PC-9 (cell line): ENCODE measurements at regions not wholly inside any gene's neighbourhood (a gene's known extent, or its start where the extent isn't known, plus 50 kb on each side); places are given as distances from the start of the nearest gene placed in this dataset.

ENCODE experiments used
- BruUV-seq: library from RNA; stranded (reverse); fragments of 400-500 nt; replicated peaks from 2 replicates; lab custom pipeline; 2021; lab: Mats Ljungman, UMichigan
- CTCF ChIA-PET: fragments of 300-600 bp; sonication (Branson Sonifier 250); formaldehyde crosslinking; loops from one replicate; lab custom pipeline; 2022; ENCODE audit warnings: antibody characterized with exemption; lab: Charles Lee
- POLR2A ChIA-PET: fragments of 300-600 bp; sonication (Branson Sonifier 250); formaldehyde crosslinking; loops from one replicate; lab custom pipeline; 2022; ENCODE audit warnings: antibody characterized with exemption; ENCODE audit not compliant: unreplicated experiment; lab: Charles Lee
- DNase-seq, 2 experiments: peaks; one replicate each; pipeline versions ENCODE4 v3.0.0 to v3.0.0-alpha.2; 2015 to 2022; ENCODE audit warnings: mixed read lengths in 1 of 2
- H2AFZ ChIP-seq: fragments of 200-600 bp; sonication (generic); 2 replicates; pipeline ENCODE4 v1.8.1; 2017; ENCODE audit warnings: antibody characterized with exemption
- H3F3A ChIP-seq: fragments of 200-600 bp; sonication (generic); 2 replicates; pipeline ENCODE4 v1.8.1; 2017; ENCODE audit warnings: antibody characterized with exemption, mild to moderate bottlenecking, low read depth; ENCODE audit not compliant: insufficient read depth
- H3K27ac ChIP-seq: fragments of 200-600 bp; sonication (generic); 2 replicates; pipeline ENCODE4 v1.6.1; 2016; ENCODE audit warnings: mixed run types
- H3K27me3 ChIP-seq: fragments of 200-600 bp; sonication (generic); 2 replicates; pipeline ENCODE4 v1.6.1; 2016; ENCODE audit warnings: low read depth, mixed run types; ENCODE audit not compliant: insufficient read depth
- H3K36me3 ChIP-seq: fragments of 200-600 bp; sonication (generic); 2 replicates; pipeline ENCODE4 v1.6.1; 2016; ENCODE audit warnings: low read depth, mixed run types
- H3K4me1 ChIP-seq: fragments of 200-600 bp; sonication (generic); replicated peaks from 2 replicates; pipeline ENCODE4 v1.6.1; 2016; ENCODE audit warnings: mixed run types; ENCODE audit not compliant: insufficient read depth
- H3K4me2 ChIP-seq: fragments of 200-600 bp; sonication (generic); 2 replicates; pipeline ENCODE4 v1.6.1; 2017; ENCODE audit warnings: mixed run types
- H3K4me3 ChIP-seq: fragments of 200-600 bp; sonication (generic); 2 replicates; pipeline ENCODE4 v1.6.1; 2016; ENCODE audit warnings: mixed run types
- H3K79me2 ChIP-seq: fragments of 200-600 bp; sonication (generic); 2 replicates; pipeline ENCODE4 v1.6.1; 2017; ENCODE audit warnings: low read depth, mixed run types
- H3K9me2 ChIP-seq: fragments of 200-600 bp; sonication (generic); 2 replicates; pipeline ENCODE4 v1.8.1; 2017; ENCODE audit warnings: mild to moderate bottlenecking; ENCODE audit not compliant: insufficient read depth
- H3K9me3 ChIP-seq: fragments of 200-600 bp; sonication (generic); 2 replicates; pipeline ENCODE4 v1.8.1; 2016; ENCODE audit warnings: low read depth; ENCODE audit not compliant: insufficient read depth
- H4K20me1 ChIP-seq: fragments of 200-600 bp; sonication (generic); 2 replicates; pipeline ENCODE4 v1.8.1; 2017; ENCODE audit not compliant: insufficient read depth
- CTCF ChIP-seq: fragments of 200-600 bp; sonication (generic); conservative IDR thresholded peaks from 2 replicates; pipeline ENCODE4 v1.6.1; 2017; ENCODE audit warnings: mixed run types, antibody characterized with exemption, mild to moderate bottlenecking, moderate library complexity
- EZH2 ChIP-seq: fragments of 200-600 bp; sonication (generic); IDR thresholded peaks from 2 replicates; pipeline ENCODE4 v1.8.0; 2017; ENCODE audit warnings: antibody characterized with exemption, low read depth
- intact Hi-C: fragments of 100-400 bp; cut with micrococcal nuclease; formaldehyde crosslinking; loops from one replicate; pipeline ENCODE4 v1.10.0; 2022; ENCODE audit not compliant: unreplicated experiment

- Histone ChIP-seq H3F3A (no peaks in the 10 kb centered on the region), H3K27ac (no peak overlapping the region), H3K4me1 (no peaks in the 10 kb centered on the region), H4K20me1 (no peaks in the 10 kb centered on the region), H3K4me3 (no peak overlapping the region), H3K36me3 (no peaks in the 10 kb centered on the region), H3K9me2 (no peaks in the 10 kb centered on the region), H2AFZ (no peak overlapping the region), H3K27me3 (no peaks in the 10 kb centered on the region; the same call in 1 of the 2 replicates), H3K9me3 (no peaks in the 10 kb centered on the region), H3K79me2 (no peaks in the 10 kb centered on the region), H3K4me2 (no peak overlapping the region)
- POLR2A ChIA-PET: no interaction called here
- CTCF ChIA-PET: no interaction called here
- BruUV-seq: no TSS peak
- no peak for DNase-seq
- TF ChIP-seq EZH2 (no peak), CTCF (no peak)
- intact Hi-C loops: no loop called here
Observed at GRCh38 chr2:76160670-76161069, 450.0 kb upstream of the GCFC2 start.

GRCh38 chr2:76159042-76159648 lies 448.4 kb upstream of the GCFC2 start:
- CTCF ChIA-PET: no interaction called here
- no TSS peak for BruUV-seq
- no peaks in the 10 kb centered on the region; the same call in 1 of the 2 replicates for H3K27me3 ChIP-seq
- H3K79me2 ChIP-seq: no peaks in the 10 kb centered on the region
- no peak overlapping the region for H3K4me3 ChIP-seq
- H2AFZ ChIP-seq: no peak overlapping the region
- no peaks in the 10 kb centered on the region for H3K9me2 ChIP-seq
- H3K9me3 ChIP-seq: no peaks in the 10 kb centered on the region
- H3F3A ChIP-seq: no peaks in the 10 kb centered on the region
- no peak for DNase-seq
- intact Hi-C loops: no loop called here
- H3K27ac ChIP-seq: no peak overlapping the region
- no peaks in the 10 kb centered on the region for H3K4me1 ChIP-seq
- TF ChIP-seq EZH2 (no peak), CTCF (no peak)
- H4K20me1 ChIP-seq: no peaks in the 10 kb centered on the region
- no peaks in the 10 kb centered on the region for H3K36me3 ChIP-seq
- no peak overlapping the region for H3K4me2 ChIP-seq
- POLR2A ChIA-PET: no interaction called here

DNA sequence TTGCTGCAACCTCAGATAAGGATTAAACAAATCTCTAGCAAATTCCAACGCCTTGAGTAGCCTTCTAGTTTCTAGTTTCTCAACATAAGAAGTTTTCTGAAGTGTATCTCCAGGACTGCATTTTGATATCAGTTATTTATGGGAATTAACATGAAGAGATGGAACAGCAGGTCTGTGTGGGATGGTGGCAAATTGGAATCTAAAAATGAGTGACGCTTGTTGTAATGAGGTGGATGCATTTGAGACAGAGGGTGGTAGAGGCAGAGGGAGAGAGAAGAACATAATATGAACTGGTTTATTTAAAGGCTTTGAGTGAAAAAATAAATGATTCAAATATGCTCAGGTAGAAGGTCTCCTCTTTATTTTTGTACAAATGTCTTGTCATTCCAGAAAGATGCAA lies 446.8 kb upstream of the GCFC2 start:
- Histone ChIP-seq H3F3A (no peaks in the 10 kb centered on the region), H3K36me3 (no peaks in the 10 kb centered on the region), H4K20me1 (no peaks in the 10 kb centered on the region), H3K27ac (no peak overlapping the region), H3K4me2 (no peak overlapping the region), H3K9me3 (no peaks in the 10 kb centered on the region), H3K79me2 (no peaks in the 10 kb centered on the region), H2AFZ (no peak overlapping the region), H3K4me3 (no peak overlapping the region), H3K9me2 (no peaks in the 10 kb centered on the region), H3K4me1 (no peaks in the 10 kb centered on the region), H3K27me3 (no peaks in the 10 kb centered on the region; the same call in 1 of the 2 replicates)
- ChIA-PET CTCF (no interaction called here), POLR2A (no interaction called here)
- BruUV-seq: no TSS peak
- TF ChIP-seq EZH2 (no peak), CTCF (no peak)
- no peak for DNase-seq
- intact Hi-C loops: no loop called here
